NCI-H446 treated with DMSO at 0.1 percent for 48 hours (cell line): ENCODE measurements at regions not wholly inside any gene's neighbourhood (a gene's known extent, or its start where the extent isn't known, plus 50 kb on each side); places are given as distances from the start of the nearest gene placed in this dataset.

Source experiments
- DNase-seq: peaks from one replicate; lab custom pipeline; 2025; lab: John Stamatoyannopoulos, UW

GRCh38 chr11:116442238-116442752 lies 330.5 kb downstream of the BUD13 start:
- no peak for DNase-seq

- DNase-seq, result no peak
Measured at GRCh38 chr11:116439361-116439677, 333.5 kb downstream of the BUD13 start.

GRCh38 chr11:116438651-116439360 lies 334.0 kb downstream of the BUD13 start:
- no peak for DNase-seq

GRCh38 chr11:116434986-116435385 lies 337.8 kb downstream of the BUD13 start:
- no peak for DNase-seq

- peak; percentile 92 for DNase-seq
Measured at GRCh38 chr11:116432301-116432700, 340.5 kb downstream of the BUD13 start.

- peak; percentile 45 for DNase-seq
Measured at GRCh38 chr11:116431842-116432241, 340.9 kb downstream of the BUD13 start.

- no peak for DNase-seq
Measured at GRCh38 chr11:116428638-116428975, 344.2 kb downstream of the BUD13 start.

GRCh38 chr11:116427903-116428637 lies 344.7 kb downstream of the BUD13 start:
- peak; percentile 42 for DNase-seq

GRCh38 chr11:116427337-116427902 lies 345.4 kb downstream of the BUD13 start:
- DNase-seq, result no peak

- no peak for DNase-seq
Measured at GRCh38 chr11:116426761-116427160, 346.0 kb downstream of the BUD13 start.

GRCh38 chr11:116424615-116425261 lies 348.0 kb downstream of the BUD13 start:
- DNase-seq, result no peak

GRCh38 chr11:116422956-116423600 lies 349.7 kb downstream of the BUD13 start:
- DNase-seq, result no peak

- DNase-seq, result no peak
Measured at GRCh38 chr11:116422556-116422955, 350.2 kb downstream of the BUD13 start.

GRCh38 chr11:116421529-116422185 lies 351.1 kb downstream of the BUD13 start:
- no peak for DNase-seq

- DNase-seq, result no peak
Measured at GRCh38 chr11:116420770-116421528, 351.8 kb downstream of the BUD13 start.

- DNase-seq, result no peak
Measured at GRCh38 chr11:116420030-116420429, 352.8 kb downstream of the BUD13 start.

- DNase-seq, result no peak
Measured at GRCh38 chr11:116418388-116419041, 354.3 kb downstream of the BUD13 start.

- DNase-seq, result no peak
Measured at GRCh38 chr11:116416852-116417251, 355.9 kb downstream of the BUD13 start.

GRCh38 chr11:116415095-116415494 lies 357.7 kb downstream of the BUD13 start:
- peak; percentile 32 for DNase-seq

- no peak for DNase-seq
Measured at GRCh38 chr11:116414357-116414880, 358.4 kb downstream of the BUD13 start.
